HepG2 (cell line): ENCODE measurements at regions not wholly inside any gene's neighbourhood (a gene's known extent, or its start where the extent isn't known, plus 50 kb on each side); places are given as distances from the start of the nearest gene placed in this dataset.

Experiments
- CTCF ChIP-seq: sonication (generic); formaldehyde crosslinking; IDR thresholded peaks from 2 replicates; pipeline ENCODE4 v1.5.0; 2020; ENCODE audit warnings: mild to moderate bottlenecking, missing genetic modification reagents, moderate library complexity
- ERF ChIP-seq: IDR thresholded peaks from 2 replicates; pipeline ENCODE4 v1.6.1; 2018; ENCODE audit warnings: missing biosample characterization, missing genetic modification reagents

- no peak for TF ChIP-seq ERF (CRISPR knock-in tag)
- TF ChIP-seq CTCF (CRISPR knock-in tag) = no peak
Observed at GRCh38 chr9:89849096-89849495, 244.3 kb downstream of the GADD45G start.
